Stimulated activated CD4-positive, alpha-beta T cell treated with anti-CD3 and anti-CD28 coated beads, Interleukin-2, amount 100 ng/mL, for 48 hours (primary cell): ENCODE measurements at regions not wholly inside any gene's neighbourhood (a gene's known extent, or its start where the extent isn't known, plus 50 kb on each side); places are given as distances from the start of the nearest gene placed in this dataset.
"Not testable (repeated sequence)": the region's sequence is repeated elsewhere in the genome, so short reads cannot be mapped to it uniquely, and the experiment has no call there.

ENCODE experiments used
- DNase-seq, 2 donors: peaks; one replicate each; pipeline ENCODE4 v3.0.0-alpha.2; 2020

- DNase-seq, result no peak
These were observed 120.2 kb downstream of the MRPL39 start for GRCh38 chr21:25487046-25487594.

GRCh38 chr21:25485914-25486313 lies 121.4 kb downstream of the MRPL39 start:
- no peak for DNase-seq

DNA sequence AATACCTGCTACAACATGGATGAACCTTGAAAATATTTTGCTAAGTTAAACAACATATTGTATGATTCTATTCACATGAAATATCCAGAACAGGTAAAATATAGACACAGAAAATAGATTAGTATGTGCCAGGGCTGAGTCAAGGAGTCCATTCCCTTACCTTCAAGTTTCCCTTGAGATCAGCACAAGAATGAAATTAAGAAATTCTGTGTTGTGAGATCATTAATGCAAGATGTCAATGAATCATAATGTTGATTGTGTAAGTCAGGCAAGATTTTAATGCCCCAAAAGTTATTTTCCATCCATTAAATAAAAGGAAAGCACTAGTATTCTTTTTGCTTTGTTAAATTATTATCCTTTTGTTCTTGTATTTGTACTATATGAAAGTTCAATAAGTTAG lies 139.4 kb downstream of the MRPL39 start:
- no peak for DNase-seq

DNA sequence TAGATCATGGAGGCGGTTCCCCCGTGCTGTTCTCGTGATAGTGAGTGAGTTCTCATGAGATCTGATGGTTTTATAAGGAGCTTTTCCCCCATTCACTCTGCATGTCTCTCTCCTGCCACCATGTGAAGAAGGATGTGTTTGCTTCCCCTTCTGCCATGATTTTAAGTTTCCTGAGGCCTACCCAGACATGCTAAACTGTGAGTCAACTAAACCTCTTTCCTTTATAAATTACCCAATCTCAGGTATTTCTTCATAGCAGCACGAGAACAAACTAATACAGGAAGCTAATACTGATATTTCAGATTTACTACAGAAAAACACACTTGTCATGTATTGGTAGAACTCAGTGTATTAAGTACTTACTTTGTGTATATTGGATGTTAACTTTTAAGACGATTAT lies 140.2 kb downstream of the MRPL39 start:
- not testable (repeated sequence) for DNase-seq

- DNase-seq, result no peak
These were observed 140.8 kb downstream of the MRPL39 start for GRCh38 chr21:25466470-25466869.

- no peak for DNase-seq
These were observed 142.0 kb downstream of the MRPL39 start for GRCh38 chr21:25465263-25465662.

GRCh38 chr21:25464275-25464674 lies 143.0 kb downstream of the MRPL39 start:
- DNase-seq, result no peak

DNA sequence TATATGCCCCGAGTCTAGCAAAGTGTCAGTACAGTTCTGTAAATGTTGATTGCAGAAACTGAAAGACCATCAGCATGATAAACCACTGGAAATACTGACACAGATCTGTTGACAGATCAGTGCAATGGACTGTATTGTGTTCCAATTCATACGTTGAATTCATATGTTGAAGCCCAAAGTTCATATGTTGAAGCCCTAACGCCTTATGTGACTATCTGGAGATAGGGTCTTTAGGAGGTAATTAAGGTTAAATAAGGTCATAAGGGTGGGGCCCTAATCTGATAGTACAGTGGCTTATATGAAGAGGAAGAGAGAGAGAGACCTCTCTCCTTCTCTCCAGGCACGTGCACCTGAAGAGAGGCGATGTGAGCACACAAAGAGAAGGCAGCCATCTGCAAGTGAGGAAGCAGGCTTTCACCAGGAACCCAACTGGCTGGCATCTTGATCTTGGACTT lies 144.7 kb downstream of the MRPL39 start:
- DNase-seq, result no peak

DNA sequence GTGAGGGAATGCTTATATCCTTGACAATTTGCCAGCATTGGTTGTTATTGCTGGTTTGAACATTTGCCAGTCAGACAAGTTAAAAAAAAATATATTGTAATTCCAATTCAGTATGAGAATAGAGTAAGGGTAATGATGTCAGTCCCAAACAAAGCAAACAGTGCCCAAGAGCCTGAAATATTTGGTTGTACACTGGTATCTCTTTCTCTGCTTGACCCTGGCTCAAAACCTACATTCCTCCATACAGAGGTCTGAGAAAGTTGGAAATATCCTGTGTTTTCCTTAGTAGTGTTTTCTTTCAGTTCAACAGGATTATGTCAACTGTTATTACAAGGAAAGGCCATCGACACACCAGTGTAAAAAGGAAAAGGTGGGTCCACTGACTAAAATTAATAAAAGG lies 145.6 kb downstream of the MRPL39 start:
- DNase-seq, result no peak

DNA sequence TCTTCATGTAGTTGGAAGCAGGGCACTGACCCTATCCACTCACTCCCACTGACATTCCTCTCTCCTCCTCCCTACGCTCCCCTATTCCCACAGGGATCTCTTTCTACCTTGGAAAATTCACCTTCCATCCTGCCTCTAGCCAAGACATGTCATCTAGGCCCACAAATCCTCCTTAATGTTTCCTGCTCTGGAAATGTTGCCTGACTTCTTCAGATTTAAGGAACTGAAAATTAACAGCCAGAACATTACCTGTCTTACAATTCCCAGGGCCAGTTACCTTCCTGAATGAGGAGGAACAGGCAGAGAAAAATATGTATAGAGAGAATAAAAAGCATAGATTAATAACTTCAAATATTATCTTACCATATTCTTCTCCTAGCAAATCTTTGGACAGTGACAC lies 147.3 kb downstream of the MRPL39 start:
- DNase-seq, result no peak

DNA sequence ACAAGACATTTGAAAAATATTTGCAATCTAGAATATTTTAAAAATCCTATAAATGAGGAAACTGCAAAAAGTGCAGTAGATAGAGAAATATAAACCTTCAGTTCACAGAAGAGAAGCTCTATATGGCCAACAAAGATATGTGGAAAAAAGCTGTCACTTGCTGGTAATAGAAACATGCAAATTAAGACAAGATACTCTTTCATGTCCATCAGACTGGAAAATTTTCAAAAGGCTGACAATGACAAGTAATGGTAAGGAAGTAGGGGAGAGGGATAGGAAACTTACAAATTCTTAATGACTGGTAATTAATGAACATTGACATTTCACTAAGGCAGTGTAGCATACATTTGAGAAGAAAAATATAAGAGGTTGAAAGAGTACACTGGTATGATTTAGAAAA lies 147.9 kb downstream of the MRPL39 start:
- no peak for DNase-seq

DNA sequence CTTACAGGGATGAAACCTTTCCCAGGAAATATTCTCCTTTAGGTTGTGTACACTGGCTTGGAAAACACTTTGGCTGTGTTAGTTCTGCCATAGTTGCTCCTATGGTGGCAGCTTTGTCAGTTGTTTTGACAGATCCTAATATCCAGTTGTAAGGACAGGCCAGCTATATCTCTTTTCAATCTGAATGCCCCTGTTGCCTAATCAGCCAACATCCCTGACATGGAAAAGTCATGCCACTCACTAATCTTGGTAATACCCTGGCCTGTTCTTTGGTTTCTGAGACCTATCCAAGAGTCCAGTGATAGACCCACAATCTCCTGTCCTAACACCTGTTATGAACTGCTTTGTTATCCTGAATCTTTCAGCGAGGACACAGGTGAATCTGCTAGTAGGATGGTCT lies 148.8 kb downstream of the MRPL39 start:
- no peak for DNase-seq

DNA sequence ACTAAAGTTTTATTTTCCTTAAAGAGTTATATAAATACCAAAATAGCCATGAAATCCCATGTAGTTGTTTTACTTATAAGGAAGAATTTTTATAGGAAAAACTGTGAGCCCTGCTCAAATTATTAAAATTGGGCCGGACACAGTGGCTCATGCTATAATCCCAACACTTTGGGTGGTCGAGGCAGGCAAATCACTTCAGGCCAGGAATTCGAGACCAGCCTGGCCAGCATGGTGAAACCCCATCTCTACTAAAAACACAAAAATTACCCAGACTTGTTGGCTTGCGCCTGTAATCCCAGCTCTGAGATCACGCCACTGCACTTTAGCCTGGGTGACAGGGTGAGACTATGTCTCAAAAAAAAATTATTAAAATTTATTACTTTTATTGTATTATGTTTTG lies 149.3 kb downstream of the MRPL39 start:
- no peak for DNase-seq

GRCh38 chr21:25457411-25457810 lies 149.9 kb downstream of the MRPL39 start:
- DNase-seq, result no peak

DNA sequence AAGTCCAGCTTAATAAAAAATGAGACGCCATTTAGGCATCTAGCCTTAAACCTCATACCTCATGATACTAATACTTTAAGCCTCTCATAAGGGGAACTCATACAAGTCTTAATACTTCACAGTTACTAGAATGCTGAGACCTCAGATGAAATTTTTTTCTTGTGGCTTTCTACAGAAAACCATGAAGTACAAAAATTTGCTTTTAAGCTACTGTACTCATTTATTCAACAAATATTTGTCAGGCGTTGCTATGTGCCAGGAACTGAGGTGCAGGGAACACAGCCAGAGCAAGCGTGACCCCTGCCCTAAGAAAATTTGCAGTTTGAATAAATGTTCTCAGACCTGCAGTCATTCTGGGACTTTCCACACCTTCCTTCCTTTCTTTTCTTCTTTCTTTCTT lies 150.6 kb downstream of the MRPL39 start:
- DNase-seq, result peak in 1 of 2 donors; percentile 31

DNA sequence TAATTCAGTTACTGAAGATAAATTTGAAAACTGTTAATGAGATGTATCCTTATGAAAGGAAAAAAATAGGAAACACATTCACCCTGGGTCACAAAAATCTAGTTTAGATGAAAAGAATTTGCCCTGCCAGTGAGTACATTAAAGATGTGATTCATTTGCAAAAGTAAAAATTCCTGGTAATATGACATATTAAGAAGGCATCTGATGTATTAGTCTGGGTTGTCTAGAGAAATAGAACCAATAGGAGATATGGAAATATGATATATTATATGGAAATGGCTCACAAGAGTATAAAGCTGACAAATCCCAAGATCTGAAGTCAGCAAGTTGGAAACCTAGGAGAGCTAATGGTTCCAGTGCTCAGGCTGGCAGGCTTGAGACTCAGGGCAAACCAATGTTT lies 153.8 kb downstream of the MRPL39 start:
- no peak for DNase-seq

GRCh38 chr21:25449950-25450349 lies 157.3 kb downstream of the MRPL39 start:
- DNase-seq, result no peak

GRCh38 chr21:25441835-25442234 lies 165.4 kb downstream of the MRPL39 start:
- no peak for DNase-seq

DNA sequence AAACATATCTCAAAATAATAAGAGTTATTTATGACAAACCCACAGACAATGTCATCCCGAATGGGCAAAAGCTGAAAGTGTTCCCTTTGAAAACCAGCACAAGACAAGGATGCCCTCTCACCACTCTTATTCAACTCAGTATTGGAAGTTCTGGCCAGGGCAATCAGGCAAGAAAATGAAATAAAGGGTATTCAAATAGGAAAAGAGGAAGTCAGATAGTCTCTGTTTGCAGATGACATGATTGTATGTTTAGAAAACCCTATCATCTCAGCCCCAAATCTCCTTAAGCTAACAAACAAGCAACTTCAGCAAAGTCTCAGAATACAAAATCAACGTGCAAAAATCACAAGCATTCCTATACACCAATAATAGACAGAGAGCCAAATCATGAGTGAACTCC lies 169.8 kb downstream of the MRPL39 start:
- not testable (repeated sequence) for DNase-seq

DNA sequence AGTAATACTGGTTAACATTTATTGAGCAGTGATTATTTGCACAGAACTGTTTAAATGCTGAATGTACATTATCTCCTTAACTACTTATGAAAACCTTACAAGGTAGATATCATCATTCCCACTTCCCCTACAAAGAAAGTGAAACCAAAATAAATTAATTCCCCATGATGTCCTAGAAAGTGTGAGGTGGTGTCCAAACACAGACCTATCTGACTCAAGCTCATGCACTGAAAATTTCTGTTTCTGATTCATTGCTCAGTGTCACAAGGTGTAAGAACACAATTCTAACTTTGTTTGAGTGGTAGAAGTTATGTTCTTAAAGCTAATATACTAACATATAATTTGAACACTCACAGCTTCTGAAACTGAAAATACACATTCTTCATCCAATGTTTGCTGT lies 178.7 kb downstream of the MRPL39 start:
- DNase-seq, result no peak

DNA sequence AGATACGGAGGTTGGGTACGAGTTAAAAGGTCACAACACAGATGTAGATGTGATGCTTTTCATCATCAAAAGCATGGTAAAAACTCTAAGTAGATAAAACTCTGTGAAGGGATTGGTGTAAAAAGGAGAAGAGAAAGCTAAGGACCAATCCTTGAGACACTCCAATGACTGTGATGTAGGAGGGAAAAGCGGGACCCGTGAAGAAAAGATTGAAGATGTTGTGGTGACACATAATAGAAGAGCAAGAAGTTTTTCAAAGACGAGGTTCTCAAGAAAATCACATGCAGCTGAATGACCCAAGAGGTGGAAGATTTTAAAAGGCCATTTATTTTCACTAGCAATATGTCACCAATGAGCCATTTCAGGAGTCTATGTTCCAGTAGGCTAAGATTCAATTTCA lies 179.5 kb downstream of the MRPL39 start:
- DNase-seq, result no peak

DNA sequence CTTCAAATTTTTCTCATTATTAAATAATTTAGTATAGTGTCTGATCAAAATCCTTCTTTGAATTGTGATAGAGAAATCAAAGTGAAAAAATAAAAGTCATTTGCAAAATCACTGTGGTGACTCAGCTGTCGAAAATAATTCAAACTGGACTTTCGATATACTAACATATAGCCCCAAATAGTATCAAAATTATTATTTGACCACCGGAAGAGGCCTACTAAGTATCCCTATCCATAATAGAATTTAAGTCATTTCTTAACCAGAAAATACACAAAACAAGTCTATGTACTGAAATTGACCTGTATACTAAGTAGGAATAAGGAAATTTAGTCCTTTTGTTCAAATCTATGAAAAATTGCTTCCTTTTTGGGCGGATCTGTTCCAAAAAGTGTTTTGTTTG lies 180.7 kb downstream of the MRPL39 start:
- no peak for DNase-seq

DNA sequence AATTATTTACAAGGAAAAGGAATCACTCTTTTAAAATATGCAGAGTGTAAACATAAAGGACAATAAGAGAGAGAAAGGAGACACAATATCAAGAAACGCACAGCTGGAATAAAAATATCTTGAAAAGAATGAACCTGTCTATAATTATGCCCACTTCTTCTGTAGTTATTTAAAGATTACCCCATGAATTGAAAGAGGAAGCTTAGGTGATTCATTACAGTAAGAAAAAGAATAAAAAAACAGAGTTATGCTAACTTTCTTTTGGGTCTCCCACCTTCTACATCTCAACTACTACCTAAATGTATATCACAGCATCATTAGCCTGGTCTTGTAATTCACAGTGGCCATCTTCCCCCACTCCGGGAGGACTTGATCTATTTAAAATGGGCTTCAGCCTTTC lies 182.1 kb downstream of the MRPL39 start:
- no peak for DNase-seq

DNA sequence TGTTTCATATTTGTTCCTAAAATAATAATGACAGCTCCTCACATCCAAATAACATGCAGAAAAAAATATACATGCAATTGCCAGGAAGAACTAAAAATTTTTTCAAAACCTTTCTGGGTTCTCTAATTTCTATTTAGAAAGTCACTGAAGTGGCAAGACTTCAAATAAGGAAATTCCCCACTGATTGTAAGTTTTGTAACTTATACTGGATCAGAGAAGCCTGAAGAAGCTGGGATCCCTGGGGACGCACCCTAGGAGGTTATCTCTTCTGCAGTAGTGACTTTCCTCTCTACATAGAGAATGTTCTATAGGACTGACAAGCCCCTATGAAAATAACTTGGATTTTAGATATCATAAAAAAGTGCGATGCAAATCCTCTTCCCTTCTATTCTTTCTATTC lies 182.6 kb downstream of the MRPL39 start:
- no peak for DNase-seq

DNA sequence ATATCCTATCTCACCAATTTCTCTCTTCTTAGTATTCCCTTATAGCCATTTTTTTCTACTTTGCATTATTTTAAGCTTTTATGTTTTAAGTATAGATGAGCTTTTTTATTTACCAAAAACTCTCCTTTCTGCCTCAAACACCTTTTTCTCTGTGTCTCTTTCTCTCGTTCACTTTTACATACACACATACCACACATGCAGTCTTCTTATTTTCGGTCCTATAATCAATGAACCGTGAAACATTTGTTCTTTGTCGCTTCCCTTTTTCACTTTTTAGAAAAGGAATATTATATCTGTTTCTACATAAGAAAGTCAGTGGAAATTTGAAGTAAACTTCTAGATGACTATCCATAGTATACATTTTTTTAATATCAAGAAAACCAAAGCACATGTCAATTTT lies 183.2 kb downstream of the MRPL39 start:
- DNase-seq, result no peak
